H9 (cell line): ENCODE measurements at regions not wholly inside any gene's neighbourhood (a gene's known extent, or its start where the extent isn't known, plus 50 kb on each side); places are given as distances from the start of the nearest gene placed in this dataset.
A peak's percentile ranks its signal among the peaks of the same experiment; 100 is the strongest.

Source experiments
- DNase-seq: peaks from one replicate; pipeline ENCODE4 v3.0.0-alpha.2; 2017
- H2AFZ ChIP-seq: one replicate; pipeline ENCODE4 v1.6.1; 2013; ENCODE audit warnings: mild to moderate bottlenecking, low read length, control low read depth, moderate library complexity
- H2AK5ac ChIP-seq: 2 replicates; pipeline ENCODE4 v1.6.1; 2013; ENCODE audit warnings: low read length, control low read depth, mixed read lengths; ENCODE audit not compliant: insufficient read length
- H2BK120ac ChIP-seq: one replicate; pipeline ENCODE4 v1.6.1; 2013; ENCODE audit warnings: low read depth, mild to moderate bottlenecking, low read length, control low read depth, inconsistent platforms; ENCODE audit not compliant: poor library complexity, severe bottlenecking
- H2BK12ac ChIP-seq: 2 replicates; pipeline ENCODE4 v1.6.1; 2013; ENCODE audit warnings: low read length, control low read depth, mixed read lengths, low read depth; ENCODE audit not compliant: insufficient read length
- H2BK15ac ChIP-seq: 2 replicates; pipeline ENCODE4 v1.6.1; 2013; ENCODE audit warnings: low read depth, low read length, control low read depth
- H2BK20ac ChIP-seq: one replicate; pipeline ENCODE4 v1.6.1; 2013; ENCODE audit warnings: low read depth, mild to moderate bottlenecking, low read length, control low read depth, inconsistent platforms; ENCODE audit not compliant: poor library complexity, severe bottlenecking
- H2BK5ac ChIP-seq: 2 replicates; pipeline ENCODE4 v1.6.1; 2013; ENCODE audit warnings: low read length, control low read depth, mixed read lengths; ENCODE audit not compliant: insufficient read length
- H3K14ac ChIP-seq: 2 replicates; pipeline ENCODE4 v1.6.1; 2013; ENCODE audit warnings: low read length, control low read depth; ENCODE audit not compliant: insufficient read depth
- H3K18ac ChIP-seq: 2 replicates; pipeline ENCODE4 v1.6.1; 2013; ENCODE audit warnings: low read depth, mild to moderate bottlenecking, mixed read lengths, low read length, control low read depth; ENCODE audit not compliant: insufficient read length
- H3K23ac ChIP-seq: 2 replicates; pipeline ENCODE4 v1.6.1; 2013; ENCODE audit warnings: low read length, control low read depth, mixed read lengths, low read depth; ENCODE audit not compliant: insufficient read length
- H3K23me2 ChIP-seq: 2 replicates; pipeline ENCODE4 v1.6.1; 2013; ENCODE audit warnings: low read depth, mild to moderate bottlenecking, mixed read lengths, low read length, control low read depth; ENCODE audit not compliant: insufficient read length, poor library complexity, severe bottlenecking
- H3K27ac ChIP-seq: 2 replicates; pipeline ENCODE4 v1.5.1; 2013; ENCODE audit warnings: low read length, control low read depth, mixed read lengths, low read depth; ENCODE audit not compliant: insufficient read length
- H3K27me3 ChIP-seq: 2 replicates; pipeline ENCODE4 v1.6.1; 2013; ENCODE audit warnings: low read length, control low read depth, inconsistent platforms; ENCODE audit not compliant: insufficient read depth
- H3K4ac ChIP-seq: 2 replicates; pipeline ENCODE4 v1.6.1; 2013; ENCODE audit warnings: low read depth, mild to moderate bottlenecking, control low read depth, inconsistent platforms, low read length, moderate library complexity
- H3K4me1 ChIP-seq: 2 replicates; pipeline ENCODE4 v1.6.1; 2013; ENCODE audit warnings: low read length, control low read depth, inconsistent platforms; ENCODE audit not compliant: insufficient read depth
- H3K4me2 ChIP-seq: 2 replicates; pipeline ENCODE4 v1.6.1; 2013; ENCODE audit warnings: low read length, control low read depth, mixed read lengths; ENCODE audit not compliant: insufficient read length, insufficient read depth
- H3K56ac ChIP-seq: 2 replicates; pipeline ENCODE4 v1.6.1; 2013; ENCODE audit warnings: low read depth, mild to moderate bottlenecking, mixed read lengths, low read length, control low read depth; ENCODE audit not compliant: insufficient read length
- H3K79me1 ChIP-seq: 2 replicates; pipeline ENCODE4 v1.6.1; 2013; ENCODE audit warnings: low read depth, mild to moderate bottlenecking, moderate library complexity, low read length, control low read depth, inconsistent platforms; ENCODE audit not compliant: insufficient read depth, poor library complexity, severe bottlenecking
- H3K79me2 ChIP-seq: 2 replicates; pipeline ENCODE4 v1.6.1; 2013; ENCODE audit warnings: low read length, control low read depth, inconsistent platforms; ENCODE audit not compliant: insufficient read depth
- H3K9ac ChIP-seq: 2 replicates; pipeline ENCODE4 v1.6.1; 2013; ENCODE audit warnings: low read length, control low read depth, mixed read lengths; ENCODE audit not compliant: insufficient read length; ENCODE audit errors: extremely low read depth
- H3K9me3 ChIP-seq: one replicate; pipeline ENCODE4 v1.6.1; 2013; ENCODE audit warnings: low read depth, low read length, inconsistent platforms; ENCODE audit not compliant: control insufficient read depth
- H3T11ph ChIP-seq: one replicate; pipeline ENCODE4 v1.6.1; 2013; ENCODE audit warnings: mild to moderate bottlenecking, low read length, control low read depth, inconsistent platforms
- H4K20me1 ChIP-seq: one replicate; pipeline ENCODE4 v1.6.1; 2013; ENCODE audit not compliant: control insufficient read depth, insufficient read length, insufficient read depth
- H4K5ac ChIP-seq: 2 replicates; pipeline ENCODE4 v1.6.1; 2013; ENCODE audit warnings: low read depth, mild to moderate bottlenecking, mixed read lengths, low read length, control low read depth; ENCODE audit not compliant: insufficient read length
- H4K8ac ChIP-seq: replicated peaks from 2 replicates; pipeline ENCODE4 v1.6.1; 2013; ENCODE audit warnings: low read length, control low read depth, mixed read lengths, low read depth; ENCODE audit not compliant: insufficient read length
- H4K91ac ChIP-seq: 2 replicates; pipeline ENCODE4 v1.6.1; 2013; ENCODE audit warnings: low read depth, mild to moderate bottlenecking, moderate library complexity, mixed read lengths, low read length, control low read depth; ENCODE audit not compliant: insufficient read length
- H3K27ac Mint-ChIP-seq, 3 experiments: 2 replicates in 2 of 3; 3 replicates in 1 of 3; pipeline ENCODE4 v1.8.0; 2020 to 2021; ENCODE audit warnings: mixed read lengths in 3 of 3, mild to moderate bottlenecking in 1 of 3, moderate library complexity in 1 of 3
- H3K27me3 Mint-ChIP-seq: 2 replicates; pipeline ENCODE4 v1.8.0; 2021; ENCODE audit warnings: low read depth, mild to moderate bottlenecking, moderate library complexity, mixed read lengths
- H3K36me3 Mint-ChIP-seq, 3 experiments: 2 replicates in 2 of 3; 3 replicates in 1 of 3; pipeline ENCODE4 v1.8.0; 2020 to 2021; ENCODE audit warnings: low read depth in 3 of 3, mixed read lengths in 3 of 3; ENCODE audit not compliant: insufficient read depth in 1 of 3
- H3K4me1 Mint-ChIP-seq, 2 experiments: 2 replicates each; pipeline ENCODE4 v1.8.0; 2020; ENCODE audit warnings: mixed read lengths in 2 of 2
- H3K4me3 Mint-ChIP-seq, 2 experiments: 2 replicates in 1 of 2; 3 replicates in 1 of 2; pipeline ENCODE4 v1.8.0; 2020 to 2021; ENCODE audit warnings: mild to moderate bottlenecking in 2 of 2, mixed read lengths in 2 of 2, moderate library complexity in 1 of 2
- H3K9me3 Mint-ChIP-seq, 2 experiments: 2 replicates in 1 of 2; 3 replicates in 1 of 2; pipeline ENCODE4 v1.8.0; 2020; ENCODE audit warnings: mild to moderate bottlenecking in 2 of 2, mixed read lengths in 2 of 2, moderate library complexity in 1 of 2
- WGBS: extraction: QIAGEN DNeasy Blood & Tissue Kit; methylation state at CpG from one replicate; pipeline ENCODE4 v1.1.7; 2013; ENCODE audit warnings: missing lambda C conversion rate, low lambda C conversion rate, mixed read lengths; ENCODE audit not compliant: insufficient read length; ENCODE audit errors: extremely low coverage; 5-methylcytosine and 5-hydroxymethylcytosine counted together
- TF ChIP-seq, protein P1 (sequence below): fragments of 200-600 bp; sonication (generic); conservative IDR thresholded peaks from 3 replicates; pipeline ENCODE4 v1.8.0; 2021; ENCODE audit warnings: antibody characterized with exemption, mild to moderate bottlenecking

DNA sequence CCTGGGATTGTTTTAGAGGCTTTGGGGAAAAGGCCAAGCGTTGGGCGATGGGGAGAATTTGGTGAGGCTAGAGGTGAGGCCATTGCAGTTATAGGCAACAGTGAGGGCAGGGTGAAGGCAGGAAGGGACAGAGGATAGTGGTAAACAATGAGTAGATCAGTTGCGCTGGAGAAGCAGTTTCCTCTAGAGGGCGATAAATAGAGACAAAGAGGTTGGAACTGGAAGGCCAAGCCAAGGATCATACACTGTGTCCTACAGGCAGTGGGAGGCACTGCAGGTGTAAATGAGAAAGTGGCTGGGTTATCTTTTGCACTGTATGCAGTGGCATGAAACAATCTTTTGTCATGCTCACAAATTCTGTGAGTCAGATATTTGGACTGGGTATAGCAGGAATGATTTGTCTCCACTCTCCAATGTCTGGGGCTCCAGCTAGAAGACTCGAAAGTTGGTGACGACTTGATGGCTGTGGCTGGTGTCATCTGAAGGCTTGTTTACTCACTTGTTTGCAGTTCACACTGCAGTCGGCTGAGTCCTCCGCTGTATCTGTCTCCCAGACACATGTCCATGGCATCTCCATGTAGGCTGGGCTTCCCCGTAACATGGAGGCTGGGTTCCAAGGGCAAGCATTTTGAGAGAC, 82.1 kb downstream of the TNP1 start:
- no peak overlapping the region for H3K4me2 ChIP-seq
- no peak overlapping the region for H2BK120ac ChIP-seq
- H3K18ac ChIP-seq, result no peak overlapping the region
- H3K9ac ChIP-seq, result no peak overlapping the region
- no peaks in the 10 kb centered on the region for H3K79me1 ChIP-seq
- no peaks in the 10 kb centered on the region for H3K27me3 ChIP-seq
- Mint-ChIP-seq H3K4me1 (peaks cover 28 to 31% of the 10 kb centered on the region in 2 experiments), H3K9me3 (no peaks in the 10 kb centered on the region), H3K36me3 (no peaks in the 10 kb centered on the region), H3K27me3 (peaks cover 9% of the 10 kb centered on the region), H3K27ac (no peak overlapping the region), H3K4me3 (no peak overlapping the region)
- H2BK20ac ChIP-seq, result no peak overlapping the region
- peak; percentile 82 for DNase-seq
- H3K56ac ChIP-seq, result no peak overlapping the region
- no peaks in the 10 kb centered on the region for H4K20me1 ChIP-seq
- no peak overlapping the region for H2BK15ac ChIP-seq
- H3K9me3 ChIP-seq, result no peaks in the 10 kb centered on the region
- no peak overlapping the region for H2AK5ac ChIP-seq
- TF ChIP-seq, protein P1, sequence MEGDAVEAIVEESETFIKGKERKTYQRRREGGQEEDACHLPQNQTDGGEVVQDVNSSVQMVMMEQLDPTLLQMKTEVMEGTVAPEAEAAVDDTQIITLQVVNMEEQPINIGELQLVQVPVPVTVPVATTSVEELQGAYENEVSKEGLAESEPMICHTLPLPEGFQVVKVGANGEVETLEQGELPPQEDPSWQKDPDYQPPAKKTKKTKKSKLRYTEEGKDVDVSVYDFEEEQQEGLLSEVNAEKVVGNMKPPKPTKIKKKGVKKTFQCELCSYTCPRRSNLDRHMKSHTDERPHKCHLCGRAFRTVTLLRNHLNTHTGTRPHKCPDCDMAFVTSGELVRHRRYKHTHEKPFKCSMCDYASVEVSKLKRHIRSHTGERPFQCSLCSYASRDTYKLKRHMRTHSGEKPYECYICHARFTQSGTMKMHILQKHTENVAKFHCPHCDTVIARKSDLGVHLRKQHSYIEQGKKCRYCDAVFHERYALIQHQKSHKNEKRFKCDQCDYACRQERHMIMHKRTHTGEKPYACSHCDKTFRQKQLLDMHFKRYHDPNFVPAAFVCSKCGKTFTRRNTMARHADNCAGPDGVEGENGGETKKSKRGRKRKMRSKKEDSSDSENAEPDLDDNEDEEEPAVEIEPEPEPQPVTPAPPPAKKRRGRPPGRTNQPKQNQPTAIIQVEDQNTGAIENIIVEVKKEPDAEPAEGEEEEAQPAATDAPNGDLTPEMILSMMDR, result peak; percentile 97
- H2BK5ac ChIP-seq, result no peak overlapping the region
- 0 out of 2 replicates have a peak, but pooled peaks cover 2% of the 10 kb centered on the region for H3K4me1 ChIP-seq
- H3K23me2 ChIP-seq, result no peaks in the 10 kb centered on the region
- no peak overlapping the region for H3K14ac ChIP-seq
- no peak overlapping the region for H3K27ac ChIP-seq
- no peak overlapping the region for H3K4ac ChIP-seq
- no peak overlapping the region for H4K8ac ChIP-seq
- H3K23ac ChIP-seq, result no peak overlapping the region
- H4K91ac ChIP-seq, result no peak overlapping the region
- H2BK12ac ChIP-seq, result no peak overlapping the region
- no CpG with 5 or more reads among the region's 9 CpGs for WGBS
- H3T11ph ChIP-seq, result no peak overlapping the region
- no peak overlapping the region for H2AFZ ChIP-seq
- no peaks in the 10 kb centered on the region for H3K79me2 ChIP-seq
- H4K5ac ChIP-seq, result no peak overlapping the region
